K562 (cell line): ENCODE measurements at regions not wholly inside any gene's neighbourhood (a gene's known extent, or its start where the extent isn't known, plus 50 kb on each side); places are given as distances from the start of the nearest gene placed in this dataset.

ENCODE experiments used
- ATAC-seq: fragments of 200-7000 bp; cut with Tn5 transposase; 3 replicates; pipeline ENCODE4 v1.9.1; 2020; ENCODE audit warnings: moderate library complexity
- BruUV-seq: library from RNA; stranded (reverse); fragments of 400-500 nt; replicated peaks from 2 replicates; lab custom pipeline; 2021; lab: Mats Ljungman, UMichigan
- CTCF ChIA-PET: fragments of 300-600 bp; formaldehyde crosslinking; extraction: SDS; loops from one replicate; lab custom pipeline; 2021; ENCODE audit warnings: low intra/inter-chr PET ratio; lab: Yijun Ruan, JAX
- POLR2A ChIA-PET: fragments of 300-600, 350-650 bp; sonication (Branson Sonifier 250); formaldehyde crosslinking; extraction: SDS; loops from one replicate; lab custom pipeline; 2021; ENCODE audit warnings: antibody characterized with exemption, inconsistent platforms; lab: Yijun Ruan, JAX
- DNase-seq, 4 experiments: peaks; one replicate each; pipeline versions ENCODE4 v3.0.0 to v3.0.0-alpha.2; 2011 to 2018; ENCODE audit warnings: low spot score in 3 of 4, mixed read lengths in 3 of 4; ENCODE audit errors: extremely low read depth in 1 of 4
- FAIRE-seq: peaks from 2 replicates; lab custom pipeline; 2011; peaks lifted over from hg19 to GRCh38; lab: Jason Lieb, UNC
- H2AFZ ChIP-seq: 2 replicates; pipeline ENCODE4 v1.6.0; 2011; ENCODE audit warnings: low read depth, low read length, control low read depth, inconsistent platforms
- H3K27ac ChIP-seq: fragments of 200-600 bp; 3 replicates; pipeline ENCODE4 v1.8.0; 2011; ENCODE audit warnings: low read depth, mild to moderate bottlenecking, control low read depth, inconsistent platforms, low read length, moderate library complexity, mixed read lengths; ENCODE audit errors: extremely low read depth
- H3K27me3 ChIP-seq, 2 experiments: fragments of 300-600 bp in 1 of 2; 2 replicates in 1 of 2; 3 replicates in 1 of 2; pipeline versions ENCODE4 v1.6.0 to v1.8.0; 2011; ENCODE audit warnings: inconsistent platforms in 2 of 2, low read length in 2 of 2, mild to moderate bottlenecking in 1 of 2, mixed read lengths in 1 of 2, moderate library complexity in 1 of 2; ENCODE audit not compliant: control insufficient read depth in 2 of 2, insufficient read depth in 2 of 2
- H3K36me3 ChIP-seq: fragments of 300-600 bp; 3 replicates; pipeline ENCODE4 v1.8.0; 2011; ENCODE audit warnings: mild to moderate bottlenecking, low read length, inconsistent platforms; ENCODE audit not compliant: control insufficient read depth, insufficient read depth
- H3K4me1 ChIP-seq, 2 experiments: fragments of 200-600 bp in 1 of 2; replicated peaks in 1 of 2; 2 replicates in 1 of 2; 3 replicates in 1 of 2; pipeline versions ENCODE4 v1.5.1 to v1.8.0; 2011; ENCODE audit warnings: inconsistent platforms in 2 of 2, low read length in 2 of 2, mild to moderate bottlenecking in 1 of 2, mixed read lengths in 1 of 2, moderate library complexity in 1 of 2; ENCODE audit not compliant: control insufficient read depth in 2 of 2, insufficient read depth in 2 of 2
- H3K4me2 ChIP-seq: 2 replicates; pipeline ENCODE4 v1.6.1; 2011; ENCODE audit warnings: low read length, control low read depth, inconsistent platforms, mixed read lengths; ENCODE audit not compliant: insufficient read depth
- H3K4me3 ChIP-seq: fragments of 200-600 bp; sonication (generic), shearing (Covaris generic); 2 replicates; pipeline ENCODE4 v1.5.1; 2016; ENCODE audit warnings: control low read depth, inconsistent platforms
- H3K79me2 ChIP-seq: fragments of 200-600 bp; 3 replicates; pipeline ENCODE4 v1.8.0; 2011; ENCODE audit warnings: low read length, inconsistent platforms; ENCODE audit not compliant: control insufficient read depth, insufficient read depth
- H3K9ac ChIP-seq, 2 experiments: 2 replicates each; pipeline versions ENCODE4 v1.6.0 to v1.6.1; 2011; ENCODE audit warnings: low read depth in 2 of 2, low read length in 2 of 2, control low read depth in 1 of 2, inconsistent platforms in 1 of 2, mild to moderate bottlenecking in 1 of 2, mixed read lengths in 1 of 2; ENCODE audit not compliant: insufficient read depth in 1 of 2
- H3K9me1 ChIP-seq: one replicate; pipeline ENCODE4 v1.6.0; 2011; ENCODE audit warnings: inconsistent platforms, mild to moderate bottlenecking, low read length, moderate library complexity; ENCODE audit not compliant: control insufficient read depth, insufficient read depth
- H3K9me3 ChIP-seq: replicated peaks from 2 replicates; pipeline ENCODE4 v1.5.1; 2011; ENCODE audit warnings: low read depth, low read length, inconsistent platforms; ENCODE audit not compliant: control insufficient read depth, insufficient read depth
- H4K20me1 ChIP-seq: replicated peaks from 2 replicates; pipeline ENCODE4 v1.6.1; 2011; ENCODE audit warnings: low read length, inconsistent platforms, mixed read lengths; ENCODE audit not compliant: control insufficient read depth, insufficient read depth
- ARID1B ChIP-seq: fragments of 450-650 bp; IDR thresholded peaks from 2 replicates; pipeline ENCODE4 v1.6.1; 2016; ENCODE audit warnings: antibody characterized with exemption, mild to moderate bottlenecking, inconsistent platforms
- HSF4 ChIP-seq: fragments of 250-450 bp; sonication (Bioruptor Pico); IDR thresholded peaks from 2 replicates; pipeline ENCODE4 v2.1.2; 2022; ENCODE audit warnings: mild to moderate bottlenecking, moderate library complexity, borderline replicate concordance
- KLF6 ChIP-seq: fragments of 250-450 bp; sonication (Bioruptor Pico); IDR thresholded peaks from 2 replicates; pipeline ENCODE4 v1.4.0; 2020; ENCODE audit warnings: mild to moderate bottlenecking, moderate library complexity, borderline replicate concordance
- MAZ ChIP-seq, 2 experiments: fragments of 450-650 bp in 1 of 2; sonication (generic) in 1 of 2; formaldehyde crosslinking; IDR thresholded peaks in 1 of 2; conservative IDR thresholded peaks in 1 of 2; 2 replicates each; pipeline versions ENCODE4 v1.4.0 to v1.5.0; 2020; ENCODE audit warnings: mild to moderate bottlenecking in 1 of 2, missing genetic modification reagents in 1 of 2
- PYGO2 ChIP-seq: fragments of 450-650 bp; IDR thresholded peaks from 2 replicates; pipeline ENCODE4 v1.6.1; 2016; ENCODE audit warnings: mild to moderate bottlenecking, missing genetic modification characterization, moderate library complexity, missing compliant biosample characterization
- RAD21 ChIP-seq, 2 experiments: fragments of 250-450 bp in 1 of 2; fragments of 450-650 bp in 1 of 2; sonication (Bioruptor Pico) in 1 of 2; formaldehyde crosslinking in 1 of 2; IDR thresholded peaks in 1 of 2; conservative IDR thresholded peaks in 1 of 2; 2 replicates each; pipeline versions ENCODE4 v1.4.0 to v1.8.0; 2020 to 2022; ENCODE audit warnings: mild to moderate bottlenecking in 2 of 2, moderate library complexity in 1 of 2
- THRAP3 ChIP-seq: fragments of 450-650 bp; IDR thresholded peaks from 2 replicates; pipeline ENCODE4 v1.6.1; 2016; ENCODE audit warnings: mild to moderate bottlenecking, inconsistent platforms, borderline replicate concordance
- ZNF282 ChIP-seq: sonication (generic); formaldehyde crosslinking; IDR thresholded peaks from 2 replicates; pipeline ENCODE4 v1.8.1; 2023; ENCODE audit warnings: missing genetic modification reagents
- ZNF584 ChIP-seq: fragments of 200-800 bp; sonication (Bioruptor generic); IDR thresholded peaks from 2 replicates; pipeline ENCODE4 v1.6.1; 2016; ENCODE audit warnings: low read depth, mild to moderate bottlenecking, missing genetic modification characterization, missing compliant biosample characterization
- WGBS: fragments of 100-300 bp; shearing (Covaris generic); methylation state at CpG from one replicate; pipeline ENCODE4 v1.1.6; 2016; ENCODE audit warnings: low coverage, mixed read lengths; ENCODE audit not compliant: insufficient coverage; ENCODE audit errors: missing lambda C conversion rate; 5-methylcytosine and 5-hydroxymethylcytosine counted together
- in situ Hi-C: fragments of 300-500 bp; cut with MboI; formaldehyde crosslinking; loops from 4 replicates; pipeline ENCODE4 v1.15.0; 2018; ENCODE audit warnings: inconsistent platforms, mixed read lengths
- intact Hi-C: fragments of 100-400 bp; cut with micrococcal nuclease; formaldehyde crosslinking; loops from 2 replicates; pipeline ENCODE4 v1.14.2; 2022
- TF ChIP-seq, protein P1 (sequence below): fragments of 450-650 bp; IDR thresholded peaks from 2 replicates; pipeline ENCODE4 v1.6.1; 2016; ENCODE audit warnings: mild to moderate bottlenecking
- TF ChIP-seq, protein P2 (sequence below): fragments of 250-450 bp; sonication (Bioruptor Pico); IDR thresholded peaks from 2 replicates; pipeline ENCODE4 v1.5.0; 2021
- TF ChIP-seq, protein P3 (sequence below): sonication (generic); formaldehyde crosslinking; IDR thresholded peaks from 2 replicates; pipeline ENCODE4 v1.8.0; 2022; ENCODE audit warnings: mild to moderate bottlenecking, missing genetic modification reagents
- TF ChIP-seq, protein P4 (sequence below): fragments of 250-450 bp; sonication (Bioruptor Pico); IDR thresholded peaks from 2 replicates; pipeline ENCODE4 v1.5.0; 2021; ENCODE audit warnings: mild to moderate bottlenecking, moderate library complexity

DNA sequence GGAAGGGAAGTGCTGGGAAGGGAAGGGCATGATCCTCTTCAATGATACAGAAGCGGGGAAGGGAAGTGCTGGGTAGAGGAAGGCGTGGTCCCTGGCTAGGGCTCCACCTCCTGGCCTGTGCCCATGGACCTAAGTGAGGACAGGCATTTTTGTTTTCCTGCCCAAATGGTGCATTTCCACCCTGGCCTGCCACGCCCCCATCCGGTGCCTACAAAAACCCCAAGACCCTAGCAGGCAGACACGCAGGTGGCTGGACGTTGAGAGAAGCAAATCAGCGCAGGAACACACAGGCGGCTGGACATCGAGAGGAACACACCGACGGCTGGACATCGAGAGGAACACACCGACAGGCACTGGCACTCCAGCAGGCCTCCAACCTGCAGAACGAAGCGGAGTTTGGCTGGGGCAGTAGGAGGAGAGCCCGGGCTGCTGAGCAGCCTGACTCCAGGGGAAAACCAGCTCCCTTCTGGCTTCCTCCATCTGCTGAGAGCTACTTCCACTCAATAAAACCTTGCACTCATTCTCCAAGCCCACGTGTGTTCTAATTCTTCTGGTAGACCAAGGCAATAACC is 628.3 kb downstream of the BUD13 start:
- 3% methylated on average over 17 of the region's 17 CpGs for WGBS
- no peak for DNase-seq
- intact Hi-C loops (no loop called here), in situ Hi-C loops (no loop called here)
- Histone ChIP-seq H2AFZ (no peak overlapping the region), H3K4me2 (no peak overlapping the region), H3K4me3 (no peak overlapping the region), H3K27me3 (peaks cover 0 to 10% of the 10 kb centered on the region in 2 experiments; a peak in 1 of 5 replicates), H3K9me3 (no peaks in the 10 kb centered on the region), H3K36me3 (no peaks in the 10 kb centered on the region), H3K27ac (no peak overlapping the region), H3K4me1 (no peaks in the 10 kb centered on the region), H4K20me1 (no peaks in the 10 kb centered on the region), H3K9ac (no peak overlapping the region), H3K9me1 (no peaks in the 10 kb centered on the region), H3K79me2 (no peaks in the 10 kb centered on the region)
- CTCF ChIA-PET = no interaction called here
- no TSS peak for BruUV-seq
- TF ChIP-seq ZNF282 = no peak
- TF ChIP-seq RAD21 (CRISPR knock-in tag; conservative IDR thresholded peaks at IDR 0.05 in 1 of 2, IDR thresholded peaks at IDR 0.05 in 1 of 2) = no peak
- TF ChIP-seq ARID1B = no peak
- no peak for TF ChIP-seq ZNF584 (CRISPR knock-in tag)
- TF ChIP-seq, protein P1, sequence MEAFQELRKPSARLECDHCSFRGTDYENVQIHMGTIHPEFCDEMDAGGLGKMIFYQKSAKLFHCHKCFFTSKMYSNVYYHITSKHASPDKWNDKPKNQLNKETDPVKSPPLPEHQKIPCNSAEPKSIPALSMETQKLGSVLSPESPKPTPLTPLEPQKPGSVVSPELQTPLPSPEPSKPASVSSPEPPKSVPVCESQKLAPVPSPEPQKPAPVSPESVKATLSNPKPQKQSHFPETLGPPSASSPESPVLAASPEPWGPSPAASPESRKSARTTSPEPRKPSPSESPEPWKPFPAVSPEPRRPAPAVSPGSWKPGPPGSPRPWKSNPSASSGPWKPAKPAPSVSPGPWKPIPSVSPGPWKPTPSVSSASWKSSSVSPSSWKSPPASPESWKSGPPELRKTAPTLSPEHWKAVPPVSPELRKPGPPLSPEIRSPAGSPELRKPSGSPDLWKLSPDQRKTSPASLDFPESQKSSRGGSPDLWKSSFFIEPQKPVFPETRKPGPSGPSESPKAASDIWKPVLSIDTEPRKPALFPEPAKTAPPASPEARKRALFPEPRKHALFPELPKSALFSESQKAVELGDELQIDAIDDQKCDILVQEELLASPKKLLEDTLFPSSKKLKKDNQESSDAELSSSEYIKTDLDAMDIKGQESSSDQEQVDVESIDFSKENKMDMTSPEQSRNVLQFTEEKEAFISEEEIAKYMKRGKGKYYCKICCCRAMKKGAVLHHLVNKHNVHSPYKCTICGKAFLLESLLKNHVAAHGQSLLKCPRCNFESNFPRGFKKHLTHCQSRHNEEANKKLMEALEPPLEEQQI = no peak
- no peak for TF ChIP-seq THRAP3
- no peak for TF ChIP-seq MAZ (CRISPR knock-in tag; conservative IDR thresholded peaks at IDR 0.05 in 1 of 2, IDR thresholded peaks at IDR 0.05 in 1 of 2)
- TF ChIP-seq, protein P2, sequence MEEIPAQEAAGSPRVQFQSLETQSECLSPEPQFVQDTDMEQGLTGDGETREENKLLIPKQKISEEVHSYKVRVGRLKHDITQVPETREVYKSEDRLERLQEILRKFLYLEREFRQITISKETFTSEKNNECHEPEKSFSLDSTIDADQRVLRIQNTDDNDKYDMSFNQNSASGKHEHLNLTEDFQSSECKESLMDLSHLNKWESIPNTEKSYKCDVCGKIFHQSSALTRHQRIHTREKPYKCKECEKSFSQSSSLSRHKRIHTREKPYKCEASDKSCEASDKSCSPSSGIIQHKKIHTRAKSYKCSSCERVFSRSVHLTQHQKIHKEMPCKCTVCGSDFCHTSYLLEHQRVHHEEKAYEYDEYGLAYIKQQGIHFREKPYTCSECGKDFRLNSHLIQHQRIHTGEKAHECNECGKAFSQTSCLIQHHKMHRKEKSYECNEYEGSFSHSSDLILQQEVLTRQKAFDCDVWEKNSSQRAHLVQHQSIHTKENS (CRISPR knock-in tag) = no peak
- TF ChIP-seq, protein P3, sequence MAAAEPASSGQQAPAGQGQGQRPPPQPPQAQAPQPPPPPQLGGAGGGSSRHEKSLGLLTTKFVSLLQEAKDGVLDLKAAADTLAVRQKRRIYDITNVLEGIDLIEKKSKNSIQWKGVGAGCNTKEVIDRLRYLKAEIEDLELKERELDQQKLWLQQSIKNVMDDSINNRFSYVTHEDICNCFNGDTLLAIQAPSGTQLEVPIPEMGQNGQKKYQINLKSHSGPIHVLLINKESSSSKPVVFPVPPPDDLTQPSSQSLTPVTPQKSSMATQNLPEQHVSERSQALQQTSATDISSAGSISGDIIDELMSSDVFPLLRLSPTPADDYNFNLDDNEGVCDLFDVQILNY = no peak
- TF ChIP-seq PYGO2 (tag) = no peak
- TF ChIP-seq HSF4 (CRISPR knock-in tag) = no peak
- no peak for TF ChIP-seq KLF6 (CRISPR knock-in tag)
- TF ChIP-seq, protein P4, sequence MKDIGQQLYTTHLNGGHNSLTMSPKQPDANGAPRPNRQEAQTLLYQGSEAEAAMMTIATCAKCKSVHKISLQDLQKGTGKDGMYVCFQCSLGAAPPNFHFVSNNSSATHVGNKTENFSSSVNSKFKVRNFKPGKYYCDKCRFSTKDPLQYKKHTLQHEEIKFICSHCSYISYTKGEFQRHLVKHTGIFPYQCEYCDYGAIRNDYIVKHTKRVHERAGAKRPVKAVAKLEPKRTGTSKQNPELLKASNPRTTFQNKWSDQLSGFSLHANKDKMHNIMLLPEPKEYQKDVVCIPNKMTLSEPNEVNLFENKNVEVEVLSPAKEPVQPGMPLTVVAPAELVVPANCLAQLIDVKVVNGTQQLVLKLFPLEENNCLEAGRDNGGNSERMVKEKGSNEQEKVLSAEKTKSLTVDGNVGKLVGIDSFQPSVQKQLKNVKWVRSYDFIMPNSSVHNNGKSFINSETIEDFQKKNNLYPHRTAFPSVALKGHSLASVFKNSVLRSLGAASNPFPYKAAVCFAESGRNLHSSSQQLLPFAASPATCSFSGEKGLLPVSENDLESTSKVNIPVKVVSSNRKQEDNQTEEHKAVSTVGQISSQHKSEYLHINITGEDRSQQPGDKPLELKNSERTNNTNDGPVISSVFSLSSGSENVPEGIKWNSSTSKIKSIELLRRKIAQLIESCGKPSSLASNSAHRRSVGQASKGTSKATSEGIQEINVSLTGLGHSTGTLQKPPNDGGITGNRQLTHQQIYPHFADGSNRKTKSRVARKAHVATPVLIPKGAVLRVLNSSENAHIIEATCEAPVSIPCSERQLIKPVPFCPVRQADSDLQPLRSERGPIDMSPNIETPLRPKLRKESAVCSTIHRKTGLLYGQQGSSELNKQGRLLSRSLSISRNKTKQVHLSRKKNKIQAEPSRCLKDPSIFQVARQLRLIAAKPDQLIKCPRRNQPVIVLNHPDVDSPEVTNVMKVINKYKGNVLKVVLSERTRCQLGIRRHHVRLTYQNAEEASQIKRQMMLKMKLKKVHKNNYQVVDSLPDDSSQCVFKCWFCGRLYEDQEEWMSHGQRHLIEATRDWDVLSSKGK (CRISPR knock-in tag) = no peak
- POLR2A ChIA-PET = interaction anchor here (0.7 kb wide), 1 partner anchor 627 kb away, joined by 3 read pairs; no protein-coding TSS in a partner anchor
- FAIRE-seq = no peak
- ATAC-seq = no peak
